Astrocyte of the spinal cord (primary cell): ENCODE measurements at regions not wholly inside any gene's neighbourhood (a gene's known extent, or its start where the extent isn't known, plus 50 kb on each side); places are given as distances from the start of the nearest gene placed in this dataset.

ENCODE experiments used
- DNase-seq: peaks from one replicate; pipeline ENCODE4 v3.0.0; 2011; ENCODE audit warnings: low read depth, low spot score
- H3K4me3 ChIP-seq: 2 replicates; pipeline ENCODE4 v1.5.1; 2011; ENCODE audit warnings: low read depth, mild to moderate bottlenecking, low read length, moderate library complexity
- in situ Hi-C: cut with HindIII; loops from 2 replicates; pipeline ENCODE4 v1.10.0; 2017; ENCODE audit warnings: low sequenced_read_pairs
- TF ChIP-seq, protein P1 (sequence below): IDR thresholded peaks from 2 replicates; pipeline ENCODE4 v1.5.1; 2012; ENCODE audit warnings: low read depth, mild to moderate bottlenecking, low read length, inconsistent platforms

DNA sequence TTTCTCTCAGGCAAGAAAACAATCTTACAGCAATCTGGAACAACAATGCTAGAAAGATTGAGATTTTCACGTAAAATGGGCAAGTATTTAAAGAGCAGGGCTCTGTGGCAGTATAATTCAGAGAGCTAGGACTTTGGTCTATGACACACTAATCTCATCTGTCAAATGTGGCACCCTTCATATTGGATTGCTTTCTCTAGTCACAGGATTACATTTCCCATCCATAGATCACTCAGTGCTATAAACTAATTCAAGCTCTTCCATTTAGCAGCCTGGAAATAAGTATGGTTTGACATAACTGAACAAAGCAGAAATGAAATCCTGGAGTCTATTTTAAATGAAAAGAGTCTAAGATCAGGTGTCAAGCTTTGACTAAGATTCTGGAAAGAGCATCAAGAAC, 263.1 kb upstream of the TMPRSS15 start:
- DNase-seq: no peak
- in situ Hi-C loops: no loop called here
- TF ChIP-seq, protein P1, sequence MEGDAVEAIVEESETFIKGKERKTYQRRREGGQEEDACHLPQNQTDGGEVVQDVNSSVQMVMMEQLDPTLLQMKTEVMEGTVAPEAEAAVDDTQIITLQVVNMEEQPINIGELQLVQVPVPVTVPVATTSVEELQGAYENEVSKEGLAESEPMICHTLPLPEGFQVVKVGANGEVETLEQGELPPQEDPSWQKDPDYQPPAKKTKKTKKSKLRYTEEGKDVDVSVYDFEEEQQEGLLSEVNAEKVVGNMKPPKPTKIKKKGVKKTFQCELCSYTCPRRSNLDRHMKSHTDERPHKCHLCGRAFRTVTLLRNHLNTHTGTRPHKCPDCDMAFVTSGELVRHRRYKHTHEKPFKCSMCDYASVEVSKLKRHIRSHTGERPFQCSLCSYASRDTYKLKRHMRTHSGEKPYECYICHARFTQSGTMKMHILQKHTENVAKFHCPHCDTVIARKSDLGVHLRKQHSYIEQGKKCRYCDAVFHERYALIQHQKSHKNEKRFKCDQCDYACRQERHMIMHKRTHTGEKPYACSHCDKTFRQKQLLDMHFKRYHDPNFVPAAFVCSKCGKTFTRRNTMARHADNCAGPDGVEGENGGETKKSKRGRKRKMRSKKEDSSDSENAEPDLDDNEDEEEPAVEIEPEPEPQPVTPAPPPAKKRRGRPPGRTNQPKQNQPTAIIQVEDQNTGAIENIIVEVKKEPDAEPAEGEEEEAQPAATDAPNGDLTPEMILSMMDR: no peak
- no peak overlapping the region for H3K4me3 ChIP-seq

DNA sequence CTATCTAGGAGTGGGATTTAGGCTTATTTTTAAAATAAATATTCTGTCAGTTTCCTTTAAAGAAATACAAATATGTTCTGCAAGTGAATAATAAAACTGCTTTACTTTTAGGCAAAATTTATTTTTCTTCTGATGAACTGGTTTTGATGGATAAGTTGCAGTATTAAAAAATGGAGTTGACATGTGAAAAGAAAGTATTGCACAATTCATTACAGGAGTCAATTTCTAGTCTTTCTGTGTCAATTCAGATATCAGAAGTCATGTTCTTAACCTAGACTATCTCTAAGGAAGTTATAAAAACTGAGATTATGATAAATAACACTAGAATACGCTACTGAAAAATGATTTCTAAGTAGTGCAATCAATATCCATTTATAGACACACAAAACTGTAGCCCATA, 270.2 kb upstream of the TMPRSS15 start:
- in situ Hi-C loops: no loop called here
- TF ChIP-seq, protein P1: no peak
- DNase-seq: no peak
- no peak overlapping the region for H3K4me3 ChIP-seq

GRCh38 chr21:18677632-18678031, 274.0 kb upstream of the TMPRSS15 start:
- in situ Hi-C loops: no loop called here
- no peak for DNase-seq
- no peak overlapping the region for H3K4me3 ChIP-seq
- TF ChIP-seq, protein P1: no peak

DNA sequence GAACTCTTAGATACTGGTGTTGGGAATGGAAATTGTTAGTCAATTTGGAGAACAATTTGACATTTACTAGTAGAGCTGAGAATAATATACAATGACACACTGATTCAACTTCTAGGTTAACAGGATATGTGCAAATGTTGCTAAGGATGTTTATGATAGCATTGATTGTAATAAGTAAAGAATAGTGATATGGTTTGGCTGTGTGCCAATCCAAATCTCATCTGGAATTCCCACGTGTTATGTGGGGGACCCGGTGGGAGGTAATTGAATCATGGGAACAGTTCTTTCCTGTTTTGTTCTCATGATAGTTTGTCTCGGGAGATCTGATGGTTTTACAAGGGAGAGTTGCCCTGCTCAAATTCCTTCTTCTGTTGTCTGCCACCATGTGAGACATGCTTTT, 302.4 kb upstream of the TMPRSS15 start:
- DNase-seq: peak; percentile 4
- in situ Hi-C loops: no loop called here
- TF ChIP-seq, protein P1: no peak
- H3K4me3 ChIP-seq: no peak overlapping the region

DNA sequence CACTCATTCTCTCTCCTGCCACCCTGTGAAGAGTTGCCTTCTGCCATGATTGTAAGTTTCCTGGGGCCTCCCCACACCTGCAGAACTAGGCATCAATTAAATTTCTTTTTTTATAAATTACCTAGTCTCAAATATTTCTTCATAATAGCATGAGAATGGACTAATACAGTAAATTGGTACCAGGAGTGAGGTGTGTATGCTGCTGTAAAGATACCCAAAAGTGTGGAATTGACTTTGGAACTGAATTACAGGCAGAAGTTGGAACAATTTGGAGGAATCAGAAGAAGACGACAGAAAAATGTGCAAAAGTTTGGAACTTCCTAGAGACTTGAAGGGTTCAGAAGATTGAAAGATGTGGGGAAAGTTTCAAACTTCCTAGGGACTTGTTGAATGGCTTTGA, 308.1 kb upstream of the TMPRSS15 start:
- in situ Hi-C loops: no loop called here
- DNase-seq: no peak
- TF ChIP-seq, protein P1: no peak
- H3K4me3 ChIP-seq: no peak overlapping the region

GRCh38 chr21:18715606-18716005, 312.0 kb upstream of the TMPRSS15 start:
- no peak overlapping the region for H3K4me3 ChIP-seq
- TF ChIP-seq, protein P1: no peak
- no peak for DNase-seq
- in situ Hi-C loops: no loop called here

GRCh38 chr21:18716578-18717138, 313.1 kb upstream of the TMPRSS15 start:
- peak; percentile 7 for DNase-seq
- TF ChIP-seq, protein P1: no peak
- in situ Hi-C loops: no loop called here
- no peak overlapping the region for H3K4me3 ChIP-seq
